Glutamatergic neuron (in vitro differentiated cells): ENCODE measurements at regions not wholly inside any gene's neighbourhood (a gene's known extent, or its start where the extent isn't known, plus 50 kb on each side); places are given as distances from the start of the nearest gene placed in this dataset.

ENCODE experiments used
- DNase-seq: peaks from one replicate; pipeline ENCODE4 v3.0.0; 2022
- H3K27ac Mint-ChIP-seq: one replicate; pipeline ENCODE4 v1.8.0; 2020; ENCODE audit warnings: mild to moderate bottlenecking, mixed read lengths, inconsistent platforms; ENCODE audit not compliant: unreplicated experiment
- H3K27me3 Mint-ChIP-seq: one replicate; pipeline ENCODE4 v1.8.0; 2020; ENCODE audit warnings: mild to moderate bottlenecking, moderate library complexity, mixed read lengths, inconsistent platforms; ENCODE audit not compliant: unreplicated experiment
- H3K36me3 Mint-ChIP-seq: one replicate; pipeline ENCODE4 v1.8.0; 2020; ENCODE audit warnings: mild to moderate bottlenecking, mixed read lengths, inconsistent platforms; ENCODE audit not compliant: unreplicated experiment
- H3K4me1 Mint-ChIP-seq: one replicate; pipeline ENCODE4 v1.8.0; 2020; ENCODE audit warnings: mild to moderate bottlenecking, low read depth, mixed read lengths, inconsistent platforms; ENCODE audit not compliant: unreplicated experiment
- H3K4me3 Mint-ChIP-seq: one replicate; pipeline ENCODE4 v1.8.0; 2020; ENCODE audit warnings: mild to moderate bottlenecking, mixed read lengths, inconsistent platforms; ENCODE audit not compliant: unreplicated experiment
- H3K9me3 Mint-ChIP-seq: one replicate; pipeline ENCODE4 v1.8.0; 2020; ENCODE audit warnings: mild to moderate bottlenecking, moderate library complexity, mixed read lengths, inconsistent platforms; ENCODE audit not compliant: unreplicated experiment
- TF ChIP-seq, protein P1 (sequence below): fragments of 200-600 bp; sonication (generic); IDR thresholded peaks from one replicate; pipeline ENCODE4 v1.5.0; 2021; ENCODE audit not compliant: partially characterized antibody, unreplicated experiment

DNA sequence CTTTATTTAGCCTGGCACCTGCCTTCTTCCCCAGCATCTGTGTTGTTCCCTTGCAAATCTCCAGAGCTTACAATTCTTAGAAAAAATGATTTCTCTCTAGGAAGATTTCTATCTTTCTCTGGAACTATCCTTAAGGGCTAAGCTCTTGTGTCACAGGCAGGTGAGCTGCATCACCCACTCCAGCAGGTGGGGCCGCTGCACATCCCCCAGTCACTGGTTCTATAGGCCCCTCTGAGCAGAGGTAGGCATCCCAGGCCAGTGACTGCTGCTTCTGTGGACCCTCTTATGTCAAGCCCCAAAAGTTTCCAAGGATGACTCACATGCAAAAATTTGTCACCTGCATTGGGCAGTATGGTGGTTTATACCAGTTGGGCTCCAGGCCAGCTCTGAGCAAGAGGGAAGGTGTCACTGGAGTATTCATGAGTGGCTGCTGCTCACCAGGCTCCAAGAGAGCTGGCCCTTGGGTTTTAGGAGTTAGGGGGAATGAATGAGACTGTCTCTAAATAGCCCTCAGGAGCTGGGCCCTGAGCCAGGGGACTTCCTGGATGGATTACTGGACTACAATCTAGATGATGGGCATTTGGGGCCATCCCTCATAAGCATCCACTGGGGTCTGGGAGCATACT is 208.1 kb upstream of the EOLA2 start:
- no peaks in the 10 kb centered on the region for H3K4me1 Mint-ChIP-seq
- H3K27me3 Mint-ChIP-seq, result no peaks in the 10 kb centered on the region
- no peaks in the 10 kb centered on the region for H3K9me3 Mint-ChIP-seq
- no peak overlapping the region for H3K27ac Mint-ChIP-seq
- TF ChIP-seq, protein P1, sequence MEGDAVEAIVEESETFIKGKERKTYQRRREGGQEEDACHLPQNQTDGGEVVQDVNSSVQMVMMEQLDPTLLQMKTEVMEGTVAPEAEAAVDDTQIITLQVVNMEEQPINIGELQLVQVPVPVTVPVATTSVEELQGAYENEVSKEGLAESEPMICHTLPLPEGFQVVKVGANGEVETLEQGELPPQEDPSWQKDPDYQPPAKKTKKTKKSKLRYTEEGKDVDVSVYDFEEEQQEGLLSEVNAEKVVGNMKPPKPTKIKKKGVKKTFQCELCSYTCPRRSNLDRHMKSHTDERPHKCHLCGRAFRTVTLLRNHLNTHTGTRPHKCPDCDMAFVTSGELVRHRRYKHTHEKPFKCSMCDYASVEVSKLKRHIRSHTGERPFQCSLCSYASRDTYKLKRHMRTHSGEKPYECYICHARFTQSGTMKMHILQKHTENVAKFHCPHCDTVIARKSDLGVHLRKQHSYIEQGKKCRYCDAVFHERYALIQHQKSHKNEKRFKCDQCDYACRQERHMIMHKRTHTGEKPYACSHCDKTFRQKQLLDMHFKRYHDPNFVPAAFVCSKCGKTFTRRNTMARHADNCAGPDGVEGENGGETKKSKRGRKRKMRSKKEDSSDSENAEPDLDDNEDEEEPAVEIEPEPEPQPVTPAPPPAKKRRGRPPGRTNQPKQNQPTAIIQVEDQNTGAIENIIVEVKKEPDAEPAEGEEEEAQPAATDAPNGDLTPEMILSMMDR, result no peak
- no peak overlapping the region for H3K4me3 Mint-ChIP-seq
- DNase-seq, result no peak
- no peaks in the 10 kb centered on the region for H3K36me3 Mint-ChIP-seq

- Mint-ChIP-seq H3K4me1 (no peaks in the 10 kb centered on the region), H3K27me3 (no peaks in the 10 kb centered on the region), H3K9me3 (no peaks in the 10 kb centered on the region), H3K27ac (no peak overlapping the region), H3K36me3 (no peaks in the 10 kb centered on the region), H3K4me3 (no peak overlapping the region)
- TF ChIP-seq, protein P1, result no peak
- no peak for DNase-seq
These were observed 210.7 kb upstream of the EOLA2 start for GRCh38 chrX:150148749-150149672.

GRCh38 chrX:150150076-150150779 is 211.9 kb upstream of the EOLA2 start:
- Mint-ChIP-seq H3K9me3 (no peaks in the 10 kb centered on the region), H3K4me1 (no peaks in the 10 kb centered on the region), H3K36me3 (no peaks in the 10 kb centered on the region), H3K4me3 (no peak overlapping the region), H3K27ac (no peak overlapping the region), H3K27me3 (no peaks in the 10 kb centered on the region)
- TF ChIP-seq, protein P1, result no peak
- no peak for DNase-seq

DNA sequence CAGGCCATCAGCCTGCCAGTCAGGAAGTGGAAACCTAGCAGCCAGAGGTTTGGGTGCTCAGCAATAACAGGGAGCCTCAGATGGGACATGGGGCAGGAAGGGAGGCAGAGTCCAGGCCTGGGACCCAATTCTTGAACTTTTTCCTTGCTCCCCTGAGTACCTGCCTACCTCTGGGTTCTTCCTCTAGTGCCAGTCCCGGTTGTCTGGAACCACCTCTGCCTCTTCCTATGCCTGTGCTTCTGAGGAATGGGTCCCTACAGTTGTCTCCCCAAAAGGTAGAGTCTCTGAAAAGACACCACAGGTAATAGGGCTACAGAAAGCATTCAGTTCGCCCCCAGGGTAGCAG is 212.4 kb upstream of the MAMLD1 start:
- no peaks in the 10 kb centered on the region for H3K9me3 Mint-ChIP-seq

More for the DNA sequence above, 212.4 kb upstream of the MAMLD1 start:
- Mint-ChIP-seq H3K36me3 (no peaks in the 10 kb centered on the region), H3K4me3 (no peak overlapping the region), H3K4me1 (no peaks in the 10 kb centered on the region), H3K27me3 (no peaks in the 10 kb centered on the region), H3K27ac (no peak overlapping the region)
- DNase-seq, result no peak
- TF ChIP-seq, protein P1, result no peak
